Upper lobe of left lung (tissue), 4 donors: ENCODE measurements at regions not wholly inside any gene's neighbourhood (a gene's known extent, or its start where the extent isn't known, plus 50 kb on each side); places are given as distances from the start of the nearest gene placed in this dataset.

ENCODE experiments used
- CTCF ChIP-seq, 6 experiments: fragments of 450-650 bp in 4 of 6; fragments of 200-600 bp in 2 of 6; sonication (generic) in 2 of 6; IDR thresholded peaks; one replicate each; pipeline ENCODE4 v1.5.1; 2016 to 2019; ENCODE audit warnings: antibody characterized with exemption in 6 of 6
- EP300 ChIP-seq, 4 donors: sonication (generic); formaldehyde crosslinking; IDR thresholded peaks; one replicate each; pipeline ENCODE4 v1.5.1; 2017; ENCODE audit warnings: antibody characterized with exemption in 4 of 4, control low read depth in 2 of 4
- POLR2A ChIP-seq, 4 donors: fragments of 450-650 bp; IDR thresholded peaks; one replicate each; pipeline ENCODE4 v1.5.1; 2016 to 2017; ENCODE audit warnings: antibody characterized with exemption in 4 of 4, mild to moderate bottlenecking in 2 of 4
- POLR2AphosphoS5 ChIP-seq, 2 donors: sonication (generic); formaldehyde crosslinking; IDR thresholded peaks; one replicate each; pipeline ENCODE4 v1.5.1; 2017; ENCODE audit warnings: antibody characterized with exemption in 2 of 2

GRCh38 chr2:8623958-8624591, 57.8 kb upstream of the ID2 start:
- TF ChIP-seq CTCF (IDR thresholded peaks at IDR 0.05): no peak
- TF ChIP-seq POLR2A (IDR thresholded peaks at IDR 0.05): no peak
- TF ChIP-seq EP300 (IDR thresholded peaks at IDR 0.05): no peak
- no peak for TF ChIP-seq POLR2AphosphoS5 (IDR thresholded peaks at IDR 0.05)
